ENCODE measurements at regions not wholly inside any gene's neighbourhood (a gene's known extent, or its start where the extent isn't known, plus 50 kb on each side); places are given as distances from the start of the nearest gene placed in this dataset.

DNA sequence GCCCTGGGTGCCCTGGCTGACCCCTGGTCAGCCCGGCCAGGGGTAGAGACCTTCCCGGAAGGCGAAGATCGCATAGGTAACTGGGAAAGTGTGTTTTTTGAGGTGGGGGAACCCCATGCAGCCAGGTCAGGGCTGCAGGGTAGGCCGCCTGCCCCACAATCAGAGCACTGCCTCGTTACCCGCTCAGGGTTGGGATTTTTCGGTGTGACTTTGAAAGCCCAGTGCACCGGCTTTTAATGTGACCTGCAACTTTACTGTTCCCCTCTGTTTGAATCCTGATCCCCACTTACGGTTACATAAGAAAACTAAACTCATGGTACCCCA is 239.2 kb upstream of the PLET1 start:
- TF ChIP-seq, protein P1, sequence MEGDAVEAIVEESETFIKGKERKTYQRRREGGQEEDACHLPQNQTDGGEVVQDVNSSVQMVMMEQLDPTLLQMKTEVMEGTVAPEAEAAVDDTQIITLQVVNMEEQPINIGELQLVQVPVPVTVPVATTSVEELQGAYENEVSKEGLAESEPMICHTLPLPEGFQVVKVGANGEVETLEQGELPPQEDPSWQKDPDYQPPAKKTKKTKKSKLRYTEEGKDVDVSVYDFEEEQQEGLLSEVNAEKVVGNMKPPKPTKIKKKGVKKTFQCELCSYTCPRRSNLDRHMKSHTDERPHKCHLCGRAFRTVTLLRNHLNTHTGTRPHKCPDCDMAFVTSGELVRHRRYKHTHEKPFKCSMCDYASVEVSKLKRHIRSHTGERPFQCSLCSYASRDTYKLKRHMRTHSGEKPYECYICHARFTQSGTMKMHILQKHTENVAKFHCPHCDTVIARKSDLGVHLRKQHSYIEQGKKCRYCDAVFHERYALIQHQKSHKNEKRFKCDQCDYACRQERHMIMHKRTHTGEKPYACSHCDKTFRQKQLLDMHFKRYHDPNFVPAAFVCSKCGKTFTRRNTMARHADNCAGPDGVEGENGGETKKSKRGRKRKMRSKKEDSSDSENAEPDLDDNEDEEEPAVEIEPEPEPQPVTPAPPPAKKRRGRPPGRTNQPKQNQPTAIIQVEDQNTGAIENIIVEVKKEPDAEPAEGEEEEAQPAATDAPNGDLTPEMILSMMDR (IDR thresholded peaks at IDR 0.05): no peak
- no peak for TF ChIP-seq POLR2A (IDR thresholded peaks at IDR 0.05)

All from transverse colon (tissue), 3 donors.